GM18861 (cell line): ENCODE measurements at regions not wholly inside any gene's neighbourhood (a gene's known extent, or its start where the extent isn't known, plus 50 kb on each side); places are given as distances from the start of the nearest gene placed in this dataset.
A peak's percentile ranks its signal among the peaks of the same experiment; 100 is the strongest.
"Not testable (repeated sequence)": the region's sequence is repeated elsewhere in the genome, so short reads cannot be mapped to it uniquely, and the experiment has no call there.

Experiments used
- ATAC-seq: cut with Tn5 transposase; IDR thresholded peaks from one replicate; pipeline ENCODE4 v1.9.1; 2021; ENCODE audit not compliant: unreplicated experiment

GRCh38 chr9:71632776-71633175 is 135.5 kb downstream of the CEMIP2 start:
- no peak for ATAC-seq

DNA sequence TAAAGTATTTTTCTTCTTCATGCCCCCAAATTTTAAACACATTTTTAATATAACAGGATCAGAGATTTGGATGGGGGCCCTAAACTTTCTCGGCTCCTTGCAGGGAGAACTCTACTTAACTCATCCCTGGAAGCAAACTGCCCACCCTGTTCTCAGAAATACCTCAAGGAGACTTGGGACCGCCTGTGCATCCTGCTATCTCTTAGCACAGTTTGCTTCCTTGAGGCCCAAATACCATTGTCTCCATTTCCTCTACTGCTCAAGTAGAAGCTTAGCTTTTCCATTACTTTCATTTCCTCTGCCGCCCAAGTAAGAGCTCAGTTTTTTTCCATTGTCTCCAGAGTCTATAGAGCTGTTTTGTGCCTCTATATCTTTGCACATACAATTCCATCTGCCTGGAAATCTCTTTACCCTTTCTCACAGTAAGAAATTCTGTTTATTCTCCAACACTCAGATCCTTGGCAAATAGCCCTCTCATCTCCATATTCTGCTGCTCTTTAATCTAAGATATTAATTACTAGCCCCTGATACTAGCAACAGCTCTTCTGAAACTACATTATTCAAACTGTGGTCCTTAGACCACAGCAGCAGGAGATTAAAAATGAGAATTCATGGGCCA is 137.8 kb downstream of the CEMIP2 start:
- ATAC-seq: no peak

GRCh38 chr9:71629578-71630215 is 138.6 kb downstream of the CEMIP2 start:
- ATAC-seq: no peak

DNA sequence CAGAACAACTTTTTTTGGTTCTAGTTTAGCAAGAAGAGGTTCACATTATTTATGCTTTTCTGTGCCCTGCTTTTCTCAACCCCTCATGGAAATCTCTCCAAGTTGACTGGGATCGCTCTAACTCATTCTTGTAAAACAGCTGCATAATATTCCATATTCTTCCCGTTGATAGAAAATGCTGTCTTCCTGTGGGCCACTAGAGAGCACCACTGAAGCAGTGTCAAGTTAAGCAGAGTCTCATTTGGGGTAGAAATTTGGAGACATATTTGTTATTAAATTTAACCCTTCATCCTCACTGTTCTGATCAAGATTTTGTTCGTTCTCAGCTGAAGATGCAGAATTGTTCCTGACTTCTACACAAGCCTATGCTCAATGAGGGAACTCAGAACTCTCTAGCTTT is 140.1 kb downstream of the CEMIP2 start:
- no peak for ATAC-seq

DNA sequence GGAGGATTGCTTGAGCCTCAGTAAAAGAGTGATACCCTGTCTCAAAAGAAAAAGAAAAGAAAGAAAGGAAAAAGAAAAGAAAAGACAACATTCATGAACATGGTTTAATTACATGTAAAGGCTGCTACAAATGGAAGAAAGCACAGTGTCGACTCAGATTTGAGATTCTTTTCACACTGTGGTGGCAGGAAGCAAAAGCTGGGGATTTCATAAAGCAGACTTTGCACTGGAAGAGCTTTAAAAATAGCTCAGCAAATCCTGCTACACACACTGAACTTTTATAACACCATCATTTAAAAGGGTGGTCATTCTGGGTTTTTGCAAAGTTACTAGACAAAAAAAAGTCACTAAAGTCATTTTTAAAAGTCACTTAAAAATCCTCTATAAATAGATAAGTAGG is 140.8 kb downstream of the CEMIP2 start:
- ATAC-seq: no peak

GRCh38 chr9:71626395-71626794 is 141.9 kb downstream of the CEMIP2 start:
- ATAC-seq: no peak

- no peak for ATAC-seq
Measured at GRCh38 chr9:71624728-71625127, 143.6 kb downstream of the CEMIP2 start.

DNA sequence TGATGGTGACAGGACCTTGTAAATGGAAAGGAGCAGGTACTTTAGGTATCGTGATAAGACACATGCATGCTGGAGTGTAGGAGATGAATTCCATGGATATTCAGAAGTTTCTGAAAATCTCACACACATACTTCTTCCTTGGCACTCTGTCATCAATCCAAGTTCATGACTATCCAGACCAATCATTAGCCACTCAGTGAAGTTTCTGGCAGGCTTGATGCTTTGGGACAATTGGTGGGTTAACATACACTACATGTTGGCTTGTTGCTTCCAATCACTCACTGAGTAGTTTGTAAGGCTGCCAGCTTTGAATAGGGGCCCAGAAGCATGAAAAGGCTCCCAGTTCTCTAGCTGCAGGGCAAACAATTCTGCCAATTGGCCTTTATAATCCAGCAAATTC is 147.6 kb downstream of the CEMIP2 start:
- ATAC-seq: no peak

GRCh38 chr9:71620331-71620730 is 148.0 kb downstream of the CEMIP2 start:
- ATAC-seq: no peak

GRCh38 chr9:71619926-71620325 is 148.4 kb downstream of the CEMIP2 start:
- ATAC-seq: no peak

GRCh38 chr9:71614409-71615010 is 153.8 kb downstream of the CEMIP2 start:
- no peak for ATAC-seq

- no peak for ATAC-seq
Measured at GRCh38 chr9:71612889-71613288, 155.4 kb downstream of the CEMIP2 start.

DNA sequence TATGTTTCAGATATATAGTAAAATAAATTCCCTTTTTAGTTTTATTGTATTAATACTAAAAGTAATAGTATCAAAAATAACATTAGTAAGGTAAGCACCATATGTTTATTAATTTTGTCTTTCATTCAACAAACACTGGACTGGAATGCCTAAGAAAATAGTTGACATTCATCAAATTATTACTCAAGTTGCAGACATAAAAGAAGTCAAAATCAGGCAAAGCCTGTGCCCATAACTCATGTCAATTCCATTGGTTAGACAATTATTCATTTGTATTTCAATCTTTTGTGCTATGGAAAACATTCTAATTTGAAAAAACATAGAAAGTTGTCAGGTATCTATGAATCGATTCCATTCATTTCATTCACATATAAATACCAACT is 158.9 kb downstream of the CEMIP2 start:
- ATAC-seq: no peak

DNA sequence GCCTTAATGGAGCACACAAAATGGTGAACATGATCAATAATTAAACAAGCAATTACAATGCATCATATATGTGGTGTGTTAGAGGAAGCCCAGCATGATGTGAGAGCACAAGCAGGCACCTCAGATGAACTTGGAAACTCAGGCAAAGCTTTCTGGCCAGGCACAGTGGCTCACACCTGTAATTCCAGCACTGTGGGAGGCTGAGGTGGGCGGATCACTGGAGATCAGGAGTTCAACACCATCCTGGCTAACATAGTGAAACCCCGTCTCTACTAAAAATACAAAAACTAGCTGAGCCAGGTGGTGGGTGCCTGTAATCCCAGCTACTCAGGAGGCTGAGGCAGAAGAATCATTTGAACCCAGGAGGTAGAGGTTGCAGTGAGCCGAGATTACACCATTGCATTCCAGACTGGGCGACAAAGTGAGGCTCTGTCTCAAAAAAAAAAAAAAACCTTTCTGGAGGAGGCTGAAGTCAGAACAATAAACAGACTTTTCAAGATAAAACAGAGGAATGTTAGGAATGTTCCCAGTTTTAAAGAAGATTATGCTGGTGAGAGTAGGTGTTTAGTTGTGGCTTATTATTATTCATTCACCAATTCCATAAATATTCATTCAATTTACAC is 159.4 kb downstream of the CEMIP2 start:
- no peak for ATAC-seq

GRCh38 chr9:71608021-71608420 is 160.3 kb downstream of the CEMIP2 start:
- ATAC-seq: no peak

- ATAC-seq: no peak
Measured at GRCh38 chr9:71607461-71607881, 160.8 kb downstream of the CEMIP2 start.

- peak; percentile 79 for ATAC-seq
Measured at GRCh38 chr9:71604197-71605063, 163.9 kb downstream of the CEMIP2 start.

GRCh38 chr9:71602652-71603051 is 165.7 kb downstream of the CEMIP2 start:
- peak; percentile 68 for ATAC-seq

GRCh38 chr9:71595762-71596161 is 172.6 kb downstream of the CEMIP2 start:
- not testable (repeated sequence) for ATAC-seq

GRCh38 chr9:71594541-71594940 is 173.8 kb downstream of the CEMIP2 start:
- ATAC-seq: no peak

DNA sequence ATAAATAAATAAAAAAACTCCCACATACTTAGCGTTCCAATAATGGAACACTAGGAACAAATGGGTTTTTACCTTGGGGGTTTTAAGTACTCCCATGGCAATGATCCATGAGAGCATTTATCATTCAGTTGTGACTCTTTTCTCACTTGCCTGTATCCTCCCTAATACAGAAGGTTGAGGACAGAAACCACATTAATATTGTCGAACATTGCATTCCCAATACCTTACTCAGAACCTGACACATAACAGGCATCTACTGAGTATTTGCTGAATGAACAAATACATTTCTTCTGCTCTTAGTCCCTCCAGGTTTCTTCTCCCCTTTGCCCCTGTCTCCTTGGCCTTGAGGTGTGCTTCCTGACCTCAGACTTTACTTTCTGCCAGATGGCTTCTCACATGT is 175.9 kb downstream of the CEMIP2 start:
- ATAC-seq: no peak
